ENCODE measurements at regions not wholly inside any gene's neighbourhood (a gene's known extent, or its start where the extent isn't known, plus 50 kb on each side); places are given as distances from the start of the nearest gene placed in this dataset.
"Not testable (repeated sequence)": the region's sequence is repeated elsewhere in the genome, so short reads cannot be mapped to it uniquely, and the experiment has no call there.

GRCh38 chr5:103679873-103680272 is 117.3 kb upstream of the NUDT12 start:
- Histone ChIP-seq H3K9me3 (no peaks in the 10 kb centered on the region), H3K4me1 (peaks cover 0 to 30% (median 25%) of the 10 kb centered on the region in 4 donors), H3K36me3 (no peaks in the 10 kb centered on the region), H3K4me3 (no peak overlapping the region), H3K27ac (no peak overlapping the region), H3K27me3 (no peaks in the 10 kb centered on the region)
- TF ChIP-seq CTCF (IDR thresholded peaks at IDR 0.05) (no peak), POLR2A (IDR thresholded peaks at IDR 0.05) (no peak), POLR2AphosphoS5 (IDR thresholded peaks at IDR 0.05) (no peak), EP300 (IDR thresholded peaks at IDR 0.05) (no peak)
- 44 to 56% methylated on average over 3 of the region's 3 CpGs for WGBS, 2 donors
- intact Hi-C loops (cut with DNase I) = no loop called here
- no peak for DNase-seq

- H3K27me3 ChIP-seq; H3K27ac ChIP-seq; intact Hi-C loops (cut with DNase I); H3K4me3 ChIP-seq; H3K36me3 ChIP-seq; DNase-seq; H3K9me3 ChIP-seq: not testable (repeated sequence)
- peaks cover 0 to 31% (median 27%) of the 10 kb centered on the region in 4 donors for H3K4me1 ChIP-seq
- WGBS, 2 donors = 33 to 69% methylated on average over 4 of the region's 5 CpGs
Observed at GRCh38 chr5:103676198-103676597, 113.6 kb upstream of the NUDT12 start.

GRCh38 chr5:103674739-103675138 is 112.2 kb upstream of the NUDT12 start:
- intact Hi-C loops (cut with DNase I) = no loop called here
- Histone ChIP-seq H3K27ac (no peak overlapping the region), H3K36me3 (no peaks in the 10 kb centered on the region), H3K4me1 (peaks cover 0 to 19% (median 14%) of the 10 kb centered on the region in 4 donors), H3K9me3 (no peaks in the 10 kb centered on the region), H3K4me3 (no peak overlapping the region), H3K27me3 (no peaks in the 10 kb centered on the region)
- WGBS, 2 donors = 85 to 88% methylated on average over 3 of the region's 3 CpGs
- DNase-seq = no peak
- no peak for TF ChIP-seq POLR2A (IDR thresholded peaks at IDR 0.05)
- no peak for TF ChIP-seq EP300 (IDR thresholded peaks at IDR 0.05)

- 60 to 77% methylated on average over 1 of the region's 1 CpG for WGBS, 2 donors
- TF ChIP-seq POLR2AphosphoS5 (IDR thresholded peaks at IDR 0.05) (no peak), POLR2A (IDR thresholded peaks at IDR 0.05) (no peak), CTCF (IDR thresholded peaks at IDR 0.05) (no peak), EP300 (IDR thresholded peaks at IDR 0.05) (no peak)
- H3K36me3 ChIP-seq = no peaks in the 10 kb centered on the region
- intact Hi-C loops (cut with DNase I) = no loop called here
- no peak overlapping the region for H3K4me3 ChIP-seq
- peaks cover 0 to 18% (median 12%) of the 10 kb centered on the region in 4 donors for H3K4me1 ChIP-seq
- DNase-seq = no peak
- H3K27me3 ChIP-seq = no peaks in the 10 kb centered on the region
- no peak overlapping the region for H3K27ac ChIP-seq
- no peaks in the 10 kb centered on the region for H3K9me3 ChIP-seq
Observed at GRCh38 chr5:103674251-103674650, 111.7 kb upstream of the NUDT12 start.

- Histone ChIP-seq H3K4me3 (no peak overlapping the region), H3K36me3 (no peaks in the 10 kb centered on the region), H3K27ac (no peak overlapping the region), H3K27me3 (no peaks in the 10 kb centered on the region), H3K4me1 (peaks cover 0 to 5% (median 3%) of the 10 kb centered on the region in 4 donors), H3K9me3 (no peaks in the 10 kb centered on the region)
- intact Hi-C loops (cut with DNase I) = no loop called here
- TF ChIP-seq POLR2AphosphoS5 (IDR thresholded peaks at IDR 0.05) (no peak), POLR2A (IDR thresholded peaks at IDR 0.05) (no peak), CTCF (IDR thresholded peaks at IDR 0.05) (no peak), EP300 (IDR thresholded peaks at IDR 0.05) (no peak)
- WGBS, 2 donors = 13 to 66% methylated on average over 5 of the region's 5 CpGs
- no peak for DNase-seq
Observed at GRCh38 chr5:103669615-103670014, 107.0 kb upstream of the NUDT12 start.

- no peak for TF ChIP-seq EP300 (IDR thresholded peaks at IDR 0.05)
- no peak for TF ChIP-seq POLR2A (IDR thresholded peaks at IDR 0.05)
- TF ChIP-seq POLR2AphosphoS5 (IDR thresholded peaks at IDR 0.05) = no peak
- no peak for TF ChIP-seq CTCF (IDR thresholded peaks at IDR 0.05)
- intact Hi-C loops (cut with DNase I) = no loop called here
- H3K27me3 ChIP-seq = no peaks in the 10 kb centered on the region
- H3K4me1 ChIP-seq = no peaks in the 10 kb centered on the region
- DNase-seq = no peak
- 90 to 97% methylated on average over 3 of the region's 3 CpGs for WGBS, 2 donors
- no peaks in the 10 kb centered on the region for H3K36me3 ChIP-seq
- no peak overlapping the region for H3K4me3 ChIP-seq
- H3K9me3 ChIP-seq = no peaks in the 10 kb centered on the region
- no peak overlapping the region for H3K27ac ChIP-seq
Observed at GRCh38 chr5:103668281-103668680, 105.7 kb upstream of the NUDT12 start.

Data from sigmoid colon (tissue), 6 donors.